ENCODE measurements at regions not wholly inside any gene's neighbourhood (a gene's known extent, or its start where the extent isn't known, plus 50 kb on each side); places are given as distances from the start of the nearest gene placed in this dataset.

- Histone ChIP-seq H3K9me3 (ENCODE audit: control insufficient read depth, insufficient read depth, low read length) (no peaks in the 10 kb centered on the region), H3K27ac (ENCODE audit: low read depth, low read length) (no peak overlapping the region), H3K4me1 (ENCODE audit: control insufficient read depth, insufficient read depth, low read length) (peaks cover 8% of the 10 kb centered on the region; the same call in 1 of the 2 replicates), H3K9ac (ENCODE audit: low read depth, low read length) (no peak overlapping the region), H3K36me3 (ENCODE audit: control insufficient read depth, insufficient read depth, low read length) (no peaks in the 10 kb centered on the region), H3K27me3 (ENCODE audit: control insufficient read depth, insufficient read depth, low read length) (no peaks in the 10 kb centered on the region), H3K4me3 (ENCODE audit: low read depth, low read length) (no peak overlapping the region)
Observed at GRCh38 chr15:95843241-95843910, 487.1 kb upstream of the NR2F2 start.

- Histone ChIP-seq H3K9ac (ENCODE audit: low read depth, low read length) (no peak overlapping the region), H3K9me3 (ENCODE audit: control insufficient read depth, insufficient read depth, low read length) (no peaks in the 10 kb centered on the region), H3K4me3 (ENCODE audit: low read depth, low read length) (no peak overlapping the region), H3K4me1 (ENCODE audit: control insufficient read depth, insufficient read depth, low read length) (peaks cover 8% of the 10 kb centered on the region; the same call in 1 of the 2 replicates), H3K36me3 (ENCODE audit: control insufficient read depth, insufficient read depth, low read length) (no peaks in the 10 kb centered on the region), H3K27ac (ENCODE audit: low read depth, low read length) (peak overlapping the region; percentile 28), H3K27me3 (ENCODE audit: control insufficient read depth, insufficient read depth, low read length) (no peaks in the 10 kb centered on the region)
Observed at GRCh38 chr15:95845862-95846515, 484.5 kb upstream of the NR2F2 start.

- H3K4me3 ChIP-seq (ENCODE audit: low read depth, low read length): no peak overlapping the region
- H3K36me3 ChIP-seq (ENCODE audit: control insufficient read depth, insufficient read depth, low read length): no peaks in the 10 kb centered on the region
Observed at GRCh38 chr15:95848126-95848525, 482.4 kb upstream of the NR2F2 start.

GRCh38 chr15:95850837-95851236 is 479.7 kb upstream of the NR2F2 start:
- H3K9ac ChIP-seq (ENCODE audit: low read depth, low read length): no peak overlapping the region
- no peaks in the 10 kb centered on the region for H3K36me3 ChIP-seq (ENCODE audit: control insufficient read depth, insufficient read depth, low read length)
- H3K27ac ChIP-seq (ENCODE audit: low read depth, low read length): no peak overlapping the region

More at GRCh38 chr15:95848126-95848525, 482.4 kb upstream of the NR2F2 start:
- no peak overlapping the region for H3K27ac ChIP-seq (ENCODE audit: low read depth, low read length)
- H3K9me3 ChIP-seq (ENCODE audit: control insufficient read depth, insufficient read depth, low read length): no peaks in the 10 kb centered on the region
- no peaks in the 10 kb centered on the region for H3K27me3 ChIP-seq (ENCODE audit: control insufficient read depth, insufficient read depth, low read length)
- peaks cover 8% of the 10 kb centered on the region; the same call in 1 of the 2 replicates for H3K4me1 ChIP-seq (ENCODE audit: control insufficient read depth, insufficient read depth, low read length)
- H3K9ac ChIP-seq (ENCODE audit: low read depth, low read length): no peak overlapping the region

GRCh38 chr15:95853350-95853749 is 477.1 kb upstream of the NR2F2 start:
- Histone ChIP-seq H3K9me3 (ENCODE audit: control insufficient read depth, insufficient read depth, low read length) (no peaks in the 10 kb centered on the region), H3K4me1 (ENCODE audit: control insufficient read depth, insufficient read depth, low read length) (peaks cover 7% of the 10 kb centered on the region; the same call in 1 of the 2 replicates), H3K27me3 (ENCODE audit: control insufficient read depth, insufficient read depth, low read length) (no peaks in the 10 kb centered on the region), H3K4me3 (ENCODE audit: low read depth, low read length) (no peak overlapping the region), H3K27ac (ENCODE audit: low read depth, low read length) (no peak overlapping the region), H3K36me3 (ENCODE audit: control insufficient read depth, insufficient read depth, low read length) (no peaks in the 10 kb centered on the region), H3K9ac (ENCODE audit: low read depth, low read length) (no peak overlapping the region)

More at GRCh38 chr15:95850837-95851236, 479.7 kb upstream of the NR2F2 start:
- Histone ChIP-seq H3K4me3 (ENCODE audit: low read depth, low read length) (no peak overlapping the region), H3K27me3 (ENCODE audit: control insufficient read depth, insufficient read depth, low read length) (no peaks in the 10 kb centered on the region), H3K9me3 (ENCODE audit: control insufficient read depth, insufficient read depth, low read length) (no peaks in the 10 kb centered on the region), H3K4me1 (ENCODE audit: control insufficient read depth, insufficient read depth, low read length) (peaks cover 6% of the 10 kb centered on the region; the same call in 1 of the 2 replicates)

- peaks cover 7% of the 10 kb centered on the region; the same call in 1 of the 2 replicates for H3K4me1 ChIP-seq (ENCODE audit: control insufficient read depth, insufficient read depth, low read length)
- H3K27me3 ChIP-seq (ENCODE audit: control insufficient read depth, insufficient read depth, low read length): no peaks in the 10 kb centered on the region
- no peak overlapping the region for H3K9ac ChIP-seq (ENCODE audit: low read depth, low read length)
- H3K9me3 ChIP-seq (ENCODE audit: control insufficient read depth, insufficient read depth, low read length): no peaks in the 10 kb centered on the region
- H3K4me3 ChIP-seq (ENCODE audit: low read depth, low read length): no peak overlapping the region
- no peaks in the 10 kb centered on the region for H3K36me3 ChIP-seq (ENCODE audit: control insufficient read depth, insufficient read depth, low read length)
- H3K27ac ChIP-seq (ENCODE audit: low read depth, low read length): no peak overlapping the region
Observed at GRCh38 chr15:95857124-95857757, 473.3 kb upstream of the NR2F2 start.

GRCh38 chr15:95857758-95858157 is 472.7 kb upstream of the NR2F2 start:
- Histone ChIP-seq H3K36me3 (ENCODE audit: control insufficient read depth, insufficient read depth, low read length) (no peaks in the 10 kb centered on the region), H3K4me3 (ENCODE audit: low read depth, low read length) (no peak overlapping the region), H3K9me3 (ENCODE audit: control insufficient read depth, insufficient read depth, low read length) (no peaks in the 10 kb centered on the region), H3K9ac (ENCODE audit: low read depth, low read length) (no peak overlapping the region), H3K27me3 (ENCODE audit: control insufficient read depth, insufficient read depth, low read length) (no peaks in the 10 kb centered on the region), H3K27ac (ENCODE audit: low read depth, low read length) (no peak overlapping the region), H3K4me1 (ENCODE audit: control insufficient read depth, insufficient read depth, low read length) (peaks cover 7% of the 10 kb centered on the region; the same call in 1 of the 2 replicates)

- H3K27me3 ChIP-seq (ENCODE audit: control insufficient read depth, insufficient read depth, low read length): no peaks in the 10 kb centered on the region
- peaks cover 7% of the 10 kb centered on the region; the same call in 1 of the 2 replicates for H3K4me1 ChIP-seq (ENCODE audit: control insufficient read depth, insufficient read depth, low read length)
- H3K27ac ChIP-seq (ENCODE audit: low read depth, low read length): no peak overlapping the region
- no peak overlapping the region for H3K9ac ChIP-seq (ENCODE audit: low read depth, low read length)
- H3K4me3 ChIP-seq (ENCODE audit: low read depth, low read length): no peak overlapping the region
- H3K36me3 ChIP-seq (ENCODE audit: control insufficient read depth, insufficient read depth, low read length): no peaks in the 10 kb centered on the region
- H3K9me3 ChIP-seq (ENCODE audit: control insufficient read depth, insufficient read depth, low read length): no peaks in the 10 kb centered on the region
Observed at GRCh38 chr15:95860406-95860805, 470.1 kb upstream of the NR2F2 start.

GRCh38 chr15:95864467-95864886 is 466.0 kb upstream of the NR2F2 start:
- Histone ChIP-seq H3K9me3 (ENCODE audit: control insufficient read depth, insufficient read depth, low read length) (no peaks in the 10 kb centered on the region), H3K36me3 (ENCODE audit: control insufficient read depth, insufficient read depth, low read length) (no peaks in the 10 kb centered on the region), H3K9ac (ENCODE audit: low read depth, low read length) (no peak overlapping the region), H3K4me1 (ENCODE audit: control insufficient read depth, insufficient read depth, low read length) (no peaks in the 10 kb centered on the region), H3K27me3 (ENCODE audit: control insufficient read depth, insufficient read depth, low read length) (no peaks in the 10 kb centered on the region), H3K27ac (ENCODE audit: low read depth, low read length) (no peak overlapping the region), H3K4me3 (ENCODE audit: low read depth, low read length) (no peak overlapping the region)

- Histone ChIP-seq H3K9ac (ENCODE audit: low read depth, low read length) (no peak overlapping the region), H3K27ac (ENCODE audit: low read depth, low read length) (no peak overlapping the region), H3K27me3 (ENCODE audit: control insufficient read depth, insufficient read depth, low read length) (no peaks in the 10 kb centered on the region), H3K36me3 (ENCODE audit: control insufficient read depth, insufficient read depth, low read length) (no peaks in the 10 kb centered on the region), H3K9me3 (ENCODE audit: control insufficient read depth, insufficient read depth, low read length) (no peaks in the 10 kb centered on the region), H3K4me3 (ENCODE audit: low read depth, low read length) (no peak overlapping the region), H3K4me1 (ENCODE audit: control insufficient read depth, insufficient read depth, low read length) (no peaks in the 10 kb centered on the region)
Observed at GRCh38 chr15:95865330-95865739, 465.2 kb upstream of the NR2F2 start.
